HG03280 (cell line): ENCODE measurements at regions not wholly inside any gene's neighbourhood (a gene's known extent, or its start where the extent isn't known, plus 50 kb on each side); places are given as distances from the start of the nearest gene placed in this dataset.

Experiments used
- ATAC-seq: cut with Tn5 transposase; IDR thresholded peaks from one replicate; pipeline ENCODE4 v1.9.1; 2021; ENCODE audit warnings: mild to moderate bottlenecking, moderate library complexity; ENCODE audit not compliant: unreplicated experiment

GRCh38 chr4:153137159-153137558, 67.1 kb upstream of the TRIM2 start:
- no peak for ATAC-seq

GRCh38 chr4:153137677-153138630, 66.3 kb upstream of the TRIM2 start:
- ATAC-seq = no peak

- ATAC-seq = no peak
These were observed 65.5 kb upstream of the TRIM2 start for GRCh38 chr4:153138736-153139135.

DNA sequence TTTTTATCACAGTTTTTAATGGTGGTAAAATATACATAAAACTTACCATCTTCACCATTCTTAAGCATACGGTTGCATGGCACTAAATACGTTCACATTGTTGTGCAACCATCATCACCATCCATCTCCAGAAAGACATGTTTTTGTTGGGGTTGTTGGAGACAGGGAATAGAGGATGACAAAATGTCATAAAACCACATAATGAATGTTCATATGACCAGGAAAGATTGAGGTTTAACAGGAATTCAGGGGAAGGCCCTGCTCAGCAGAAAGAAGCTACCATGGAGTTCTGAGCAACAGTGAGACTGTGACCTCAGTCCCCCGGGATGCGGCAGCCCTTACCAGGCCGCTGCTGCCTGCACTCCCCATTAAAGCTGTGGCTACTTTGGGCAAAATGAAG, 63.9 kb upstream of the TRIM2 start:
- ATAC-seq = no peak

- ATAC-seq = no peak
These were observed 63.0 kb upstream of the TRIM2 start for GRCh38 chr4:153141238-153141637.

DNA sequence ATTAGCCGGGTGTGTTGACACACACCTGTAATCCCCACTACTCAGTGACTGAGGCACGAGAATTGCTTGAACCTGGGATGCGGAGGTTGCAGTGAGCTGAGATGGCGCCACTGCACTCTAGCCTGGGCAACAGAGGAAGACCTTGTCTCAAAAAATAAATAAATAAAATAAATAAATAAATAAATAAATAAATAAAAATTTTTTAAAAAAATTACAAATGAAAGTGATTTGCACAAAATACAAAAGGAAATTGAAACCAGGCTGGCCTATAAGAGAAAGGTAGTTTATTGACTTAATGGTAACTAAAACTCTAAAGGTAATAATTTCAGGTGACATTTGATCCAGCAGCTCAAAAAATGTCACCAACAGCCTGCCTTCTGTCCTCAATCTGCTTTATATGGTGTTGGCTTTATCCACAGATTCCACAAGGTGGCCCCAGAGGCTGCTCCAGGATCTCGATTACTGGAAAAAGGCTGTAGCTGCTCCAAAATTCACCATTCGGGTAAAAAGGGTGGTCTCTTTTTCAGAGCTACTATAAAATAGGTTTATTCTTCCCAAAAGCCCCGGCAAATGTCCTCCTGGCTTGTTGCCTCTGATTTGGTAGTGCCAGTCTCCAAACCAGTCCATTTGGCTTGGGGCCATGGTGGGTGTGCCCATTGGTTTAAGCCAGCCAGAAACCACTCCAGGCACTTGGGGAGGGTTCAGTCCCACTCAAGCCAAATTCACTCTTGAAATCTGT, 61.4 kb upstream of the TRIM2 start:
- ATAC-seq = no peak

DNA sequence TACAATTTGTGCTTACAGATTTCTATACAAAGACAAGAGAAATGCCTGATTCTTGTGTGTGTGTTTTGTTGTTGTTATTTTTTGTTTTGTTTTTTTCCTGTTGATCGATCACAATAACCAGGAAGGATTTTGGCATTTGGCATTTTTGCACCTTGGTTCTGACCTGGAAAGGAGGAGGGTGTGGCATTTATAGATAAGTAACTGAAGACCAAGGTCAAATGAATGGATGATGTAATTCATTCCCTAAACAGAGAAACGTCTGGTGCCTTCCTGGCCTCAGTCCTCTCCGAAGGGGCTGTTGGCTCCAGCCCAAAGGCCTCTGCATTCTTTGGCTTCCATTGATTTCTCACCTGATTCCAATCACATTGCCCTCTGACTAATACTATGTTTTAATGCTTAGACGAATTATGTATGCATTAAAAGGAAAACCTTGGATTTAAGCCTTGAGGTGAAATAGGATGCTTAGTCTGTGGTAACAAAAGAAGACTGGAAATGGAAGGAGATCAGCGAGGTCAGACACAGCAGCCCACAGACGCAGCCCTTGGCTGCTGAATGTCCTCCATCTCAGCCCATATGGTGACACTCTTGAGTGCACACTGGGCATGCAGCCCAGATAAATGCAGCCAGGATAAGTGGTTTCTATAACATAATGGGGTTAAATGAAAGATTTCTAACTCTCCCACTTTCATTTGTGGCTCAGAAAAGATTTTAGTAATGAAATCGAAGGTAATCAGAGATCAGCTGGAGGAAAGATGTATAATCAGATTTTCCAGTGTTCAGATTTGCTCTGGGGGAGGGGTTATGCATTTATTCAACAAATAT, 60.5 kb upstream of the TRIM2 start:
- no peak for ATAC-seq

GRCh38 chr4:153146031-153146430, 58.2 kb upstream of the TRIM2 start:
- ATAC-seq = no peak

DNA sequence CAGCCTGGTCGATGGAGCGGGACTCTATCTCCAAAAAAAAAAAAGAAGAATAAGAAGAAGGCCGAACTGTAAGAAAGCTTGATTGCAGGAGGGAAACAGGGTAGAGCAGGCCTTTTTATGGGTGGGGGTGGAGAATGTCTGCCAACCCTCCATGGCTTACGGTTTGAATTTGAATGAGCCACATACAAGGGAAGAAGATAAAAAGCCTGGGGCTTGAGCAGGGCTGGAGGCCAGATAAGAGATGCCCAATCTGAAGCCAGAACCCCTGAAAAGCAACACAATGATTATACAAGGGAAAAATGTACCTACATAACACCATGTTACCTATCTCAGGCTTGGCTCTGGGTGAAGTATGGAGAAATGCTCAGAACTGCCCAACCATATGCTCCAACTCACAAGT, 57.3 kb upstream of the TRIM2 start:
- no peak for ATAC-seq

DNA sequence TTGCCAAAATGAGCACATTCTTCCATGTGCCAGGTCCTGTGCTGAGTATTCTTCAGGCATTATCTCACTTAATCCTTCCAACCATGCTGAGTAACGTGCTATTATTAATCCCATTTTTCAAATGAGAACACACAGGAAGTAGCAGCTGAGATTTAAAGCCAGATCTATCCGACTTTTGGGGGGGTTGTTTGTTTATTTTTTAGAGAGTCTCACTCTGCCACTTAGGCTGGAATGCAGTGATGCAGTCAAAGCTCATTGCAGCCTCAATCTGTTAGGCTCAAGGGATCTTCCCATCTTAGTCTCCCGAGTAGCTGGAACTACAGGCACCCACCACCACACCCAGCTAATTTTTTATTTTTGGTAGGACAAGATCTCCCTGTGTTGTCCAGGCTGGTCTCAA, 55.5 kb upstream of the TRIM2 start:
- no peak for ATAC-seq

DNA sequence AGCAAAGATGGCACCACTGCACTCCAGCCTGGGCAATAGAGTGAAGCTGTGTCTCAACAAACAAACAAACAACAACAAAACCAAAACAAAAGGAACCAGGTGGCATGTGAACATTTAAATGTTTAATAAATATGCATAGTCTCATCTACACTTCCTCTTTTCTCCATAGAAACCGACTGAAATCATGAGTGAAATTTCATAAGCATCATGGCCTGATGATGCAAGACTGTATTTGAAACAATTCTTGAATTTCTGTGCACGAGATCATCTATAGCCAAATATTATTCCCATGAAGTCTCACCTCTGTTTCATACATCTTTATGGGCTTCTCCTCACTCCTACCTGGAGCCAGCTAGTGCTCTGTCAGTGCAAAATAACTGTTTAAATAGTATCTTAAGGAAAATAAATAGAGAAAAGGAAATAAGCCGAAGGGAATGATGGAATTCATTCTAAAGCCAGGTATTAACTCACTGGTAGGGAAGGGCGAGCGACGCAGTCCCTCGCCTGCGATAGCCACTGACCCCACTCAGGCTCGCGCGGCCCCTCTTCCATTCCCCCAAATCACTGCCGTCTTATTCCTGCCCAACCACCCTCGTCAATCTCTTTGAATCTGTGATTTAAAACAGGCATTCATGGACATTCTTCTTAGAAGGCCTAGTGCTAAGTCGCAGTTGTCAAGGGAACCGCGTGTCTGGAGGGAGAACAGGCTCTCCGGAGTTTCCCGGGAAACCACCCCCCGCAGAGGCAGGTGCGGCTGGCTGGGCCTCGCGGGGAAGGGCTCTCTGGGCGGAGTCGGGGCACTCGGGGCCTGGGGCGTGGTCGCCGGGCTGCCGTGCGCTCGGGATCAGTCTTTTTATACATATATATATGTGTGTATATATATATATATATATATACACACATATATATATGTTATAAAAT, 52.4 kb upstream of the TRIM2 start:
- no peak for ATAC-seq

GRCh38 chr4:153152501-153153338, 51.5 kb upstream of the TRIM2 start:
- peak; percentile 13 for ATAC-seq

GRCh38 chr4:153153339-153153871, 50.8 kb upstream of the TRIM2 start:
- ATAC-seq = peak; percentile 67

GRCh38 chr4:153154007-153154975, 50.0 kb upstream of the TRIM2 start:
- ATAC-seq = no peak
